Astrocyte (in vitro differentiated cells and primary cell): ENCODE measurements at regions not wholly inside any gene's neighbourhood (a gene's known extent, or its start where the extent isn't known, plus 50 kb on each side); places are given as distances from the start of the nearest gene placed in this dataset.

Experiments
- DNase-seq: peaks from one replicate; pipeline ENCODE4 v3.0.0-alpha.2; 2010; ENCODE audit warnings: low read depth
- FAIRE-seq: peaks from 2 replicates; lab custom pipeline; 2011; peaks lifted over from hg19 to GRCh38; lab: Jason Lieb, UNC
- H2AFZ ChIP-seq: 2 replicates; pipeline ENCODE4 v1.6.0; 2012; ENCODE audit warnings: low read depth, low read length, inconsistent platforms
- H3K27ac ChIP-seq: 2 replicates; pipeline ENCODE4 v1.5.1; 2011; ENCODE audit warnings: low read depth, low read length, inconsistent platforms
- H3K27me3 ChIP-seq: 2 replicates; pipeline ENCODE4 v1.6.0; 2011; ENCODE audit warnings: low read length, inconsistent platforms; ENCODE audit not compliant: insufficient read depth
- H3K36me3 ChIP-seq: 2 replicates; pipeline ENCODE4 v1.5.1; 2011; ENCODE audit warnings: low read length, inconsistent platforms; ENCODE audit not compliant: insufficient read depth
- H3K4me1 ChIP-seq: 2 replicates; pipeline ENCODE4 v1.5.1; 2011; ENCODE audit warnings: low read length, inconsistent platforms; ENCODE audit not compliant: insufficient read depth
- H3K4me2 ChIP-seq: 2 replicates; pipeline ENCODE4 v1.6.0; 2012; ENCODE audit warnings: low read length, inconsistent platforms
- H3K4me3 ChIP-seq: 2 replicates; pipeline ENCODE4 v1.5.1; 2011; ENCODE audit warnings: low read depth, mild to moderate bottlenecking, low read length, inconsistent platforms; ENCODE audit not compliant: insufficient read depth
- H3K79me2 ChIP-seq: 2 replicates; pipeline ENCODE4 v1.6.0; 2012; ENCODE audit warnings: mild to moderate bottlenecking, low read length, inconsistent platforms; ENCODE audit not compliant: insufficient read depth
- H3K9ac ChIP-seq: 2 replicates; pipeline ENCODE4 v1.6.0; 2012; ENCODE audit warnings: mild to moderate bottlenecking, low read length, inconsistent platforms
- H3K9me3 ChIP-seq: 2 replicates; pipeline ENCODE4 v1.5.1; 2012; ENCODE audit warnings: low read depth, mild to moderate bottlenecking, low read length, inconsistent platforms; ENCODE audit not compliant: insufficient read depth
- H4K20me1 ChIP-seq: 2 replicates; pipeline ENCODE4 v1.6.0; 2012; ENCODE audit warnings: low read length, inconsistent platforms; ENCODE audit not compliant: insufficient read depth
- H3K27ac Mint-ChIP-seq: one replicate; pipeline ENCODE4 v1.8.0; 2021; ENCODE audit warnings: mild to moderate bottlenecking, mixed read lengths; ENCODE audit not compliant: unreplicated experiment
- H3K27me3 Mint-ChIP-seq: one replicate; pipeline ENCODE4 v1.8.0; 2021; ENCODE audit warnings: low read depth, mixed read lengths; ENCODE audit not compliant: unreplicated experiment
- H3K36me3 Mint-ChIP-seq: one replicate; pipeline ENCODE4 v1.8.0; 2021; ENCODE audit warnings: low read depth, mixed read lengths; ENCODE audit not compliant: unreplicated experiment
- H3K4me1 Mint-ChIP-seq: one replicate; pipeline ENCODE4 v1.8.0; 2021; ENCODE audit warnings: low read depth, mixed read lengths; ENCODE audit not compliant: unreplicated experiment
- H3K4me3 Mint-ChIP-seq: one replicate; pipeline ENCODE4 v1.8.0; 2021; ENCODE audit warnings: mild to moderate bottlenecking, moderate library complexity, mixed read lengths; ENCODE audit not compliant: unreplicated experiment
- H3K9me3 Mint-ChIP-seq: one replicate; pipeline ENCODE4 v1.8.0; 2021; ENCODE audit warnings: mild to moderate bottlenecking, mixed read lengths; ENCODE audit not compliant: unreplicated experiment
- EZH2 ChIP-seq: IDR thresholded peaks from 2 replicates; pipeline ENCODE4 v1.6.1; 2012; ENCODE audit warnings: mild to moderate bottlenecking, low read length, inconsistent platforms; ENCODE audit not compliant: insufficient read depth
- TF ChIP-seq, protein P1 (sequence below): IDR thresholded peaks from 2 replicates; pipeline ENCODE4 v1.5.1; 2011; ENCODE audit warnings: low read depth, mild to moderate bottlenecking, inconsistent platforms, low read length, moderate library complexity; ENCODE audit not compliant: insufficient read depth

GRCh38 chr6:81806793-81807565, 54.5 kb upstream of the TENT5A start:
- H3K9me3 Mint-ChIP-seq, result no peaks in the 10 kb centered on the region
- no peak overlapping the region for H3K4me3 ChIP-seq
- H4K20me1 ChIP-seq, result no peaks in the 10 kb centered on the region
- no peak overlapping the region for H3K27ac ChIP-seq
- H3K36me3 Mint-ChIP-seq, result no peaks in the 10 kb centered on the region
- H3K27me3 ChIP-seq, result no peaks in the 10 kb centered on the region
- H3K79me2 ChIP-seq, result no peaks in the 10 kb centered on the region
- no peaks in the 10 kb centered on the region for H3K4me1 Mint-ChIP-seq
- no peak for FAIRE-seq
- no peak for DNase-seq
- no peaks in the 10 kb centered on the region for H3K36me3 ChIP-seq
- H3K27me3 Mint-ChIP-seq, result no peaks in the 10 kb centered on the region
- TF ChIP-seq, protein P1, sequence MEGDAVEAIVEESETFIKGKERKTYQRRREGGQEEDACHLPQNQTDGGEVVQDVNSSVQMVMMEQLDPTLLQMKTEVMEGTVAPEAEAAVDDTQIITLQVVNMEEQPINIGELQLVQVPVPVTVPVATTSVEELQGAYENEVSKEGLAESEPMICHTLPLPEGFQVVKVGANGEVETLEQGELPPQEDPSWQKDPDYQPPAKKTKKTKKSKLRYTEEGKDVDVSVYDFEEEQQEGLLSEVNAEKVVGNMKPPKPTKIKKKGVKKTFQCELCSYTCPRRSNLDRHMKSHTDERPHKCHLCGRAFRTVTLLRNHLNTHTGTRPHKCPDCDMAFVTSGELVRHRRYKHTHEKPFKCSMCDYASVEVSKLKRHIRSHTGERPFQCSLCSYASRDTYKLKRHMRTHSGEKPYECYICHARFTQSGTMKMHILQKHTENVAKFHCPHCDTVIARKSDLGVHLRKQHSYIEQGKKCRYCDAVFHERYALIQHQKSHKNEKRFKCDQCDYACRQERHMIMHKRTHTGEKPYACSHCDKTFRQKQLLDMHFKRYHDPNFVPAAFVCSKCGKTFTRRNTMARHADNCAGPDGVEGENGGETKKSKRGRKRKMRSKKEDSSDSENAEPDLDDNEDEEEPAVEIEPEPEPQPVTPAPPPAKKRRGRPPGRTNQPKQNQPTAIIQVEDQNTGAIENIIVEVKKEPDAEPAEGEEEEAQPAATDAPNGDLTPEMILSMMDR, result no peak
- no peak for TF ChIP-seq EZH2
- no peaks in the 10 kb centered on the region for H3K4me1 ChIP-seq
- no peak overlapping the region for H3K4me2 ChIP-seq
- no peak overlapping the region for H2AFZ ChIP-seq
- H3K4me3 Mint-ChIP-seq, result no peak overlapping the region
- no peaks in the 10 kb centered on the region for H3K9me3 ChIP-seq
- no peak overlapping the region for H3K27ac Mint-ChIP-seq
- no peak overlapping the region for H3K9ac ChIP-seq

- H3K9me3 ChIP-seq, result no peaks in the 10 kb centered on the region
- H3K79me2 ChIP-seq, result no peaks in the 10 kb centered on the region
- H3K27me3 ChIP-seq, result no peaks in the 10 kb centered on the region
- H3K4me1 ChIP-seq, result no peaks in the 10 kb centered on the region
- H3K4me2 ChIP-seq, result no peak overlapping the region
- H3K36me3 Mint-ChIP-seq, result no peaks in the 10 kb centered on the region
- H3K36me3 ChIP-seq, result no peaks in the 10 kb centered on the region
- H4K20me1 ChIP-seq, result no peaks in the 10 kb centered on the region
- H3K4me3 ChIP-seq, result no peak overlapping the region
- DNase-seq, result no peak
- H3K27me3 Mint-ChIP-seq, result no peaks in the 10 kb centered on the region
- TF ChIP-seq EZH2, result no peak
- TF ChIP-seq, protein P1, result no peak
- FAIRE-seq, result no peak
- H2AFZ ChIP-seq, result no peak overlapping the region
- H3K4me3 Mint-ChIP-seq, result no peak overlapping the region
- H3K27ac Mint-ChIP-seq, result no peak overlapping the region
- H3K9ac ChIP-seq, result no peak overlapping the region
- H3K9me3 Mint-ChIP-seq, result no peaks in the 10 kb centered on the region
- no peak overlapping the region for H3K27ac ChIP-seq
- no peaks in the 10 kb centered on the region for H3K4me1 Mint-ChIP-seq
Observed at GRCh38 chr6:81802356-81802755, 49.9 kb upstream of the TENT5A start.
